HFFc6 (cell line): ENCODE measurements at regions not wholly inside any gene's neighbourhood (a gene's known extent, or its start where the extent isn't known, plus 50 kb on each side); places are given as distances from the start of the nearest gene placed in this dataset.

ENCODE experiments used
- DNase-seq: peaks from one replicate; pipeline ENCODE4 v3.0.0-alpha.2; 2018
- H3K27ac Mint-ChIP-seq: 2 replicates; pipeline ENCODE4 v1.8.0; 2020; ENCODE audit warnings: mild to moderate bottlenecking, mixed read lengths
- H3K27me3 Mint-ChIP-seq: 2 replicates; pipeline ENCODE4 v1.8.0; 2021; ENCODE audit warnings: mild to moderate bottlenecking, moderate library complexity, mixed read lengths; ENCODE audit not compliant: insufficient read depth
- H3K36me3 Mint-ChIP-seq: 2 replicates; pipeline ENCODE4 v1.8.0; 2021; ENCODE audit warnings: low read depth, mixed read lengths
- H3K4me1 Mint-ChIP-seq: 2 replicates; pipeline ENCODE4 v1.8.0; 2020; ENCODE audit warnings: low read depth, mixed read lengths
- H3K4me3 Mint-ChIP-seq: 2 replicates; pipeline ENCODE4 v1.8.0; 2020; ENCODE audit warnings: mild to moderate bottlenecking, moderate library complexity, mixed read lengths
- H3K9me3 Mint-ChIP-seq: 2 replicates; pipeline ENCODE4 v1.8.0; 2020; ENCODE audit warnings: mild to moderate bottlenecking, mixed read lengths
- TF ChIP-seq, protein P1 (sequence below): fragments of 200-600 bp; sonication (generic); IDR thresholded peaks from 2 replicates; pipeline ENCODE4 v1.5.0; 2021; ENCODE audit warnings: antibody characterized with exemption, mild to moderate bottlenecking

DNA sequence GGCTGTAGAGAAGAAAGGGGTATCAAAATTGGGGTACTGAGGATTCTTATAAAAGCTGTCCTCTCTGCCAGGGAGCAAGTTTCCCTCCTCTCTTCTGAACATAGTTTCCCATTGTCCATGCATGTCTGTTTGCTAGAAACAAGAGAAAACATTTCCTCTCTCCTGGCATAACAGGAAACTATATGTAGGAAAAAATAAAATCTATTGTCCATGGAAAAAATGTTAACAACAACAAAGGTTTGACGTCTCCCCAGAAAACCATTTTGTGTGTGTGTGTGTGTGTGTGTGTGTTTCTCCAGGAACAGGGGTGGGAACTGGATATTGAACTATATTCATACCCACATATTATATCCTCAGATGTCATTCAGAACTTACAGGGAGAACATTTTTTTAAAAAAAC, 107.2 kb downstream of the GASK1B start:
- Mint-ChIP-seq H3K4me1 (peaks cover 17% of the 10 kb centered on the region), H3K27ac (no peak overlapping the region), H3K36me3 (no peaks in the 10 kb centered on the region), H3K4me3 (no peak overlapping the region), H3K9me3 (no peaks in the 10 kb centered on the region), H3K27me3 (no peaks in the 10 kb centered on the region)
- DNase-seq = no peak
- TF ChIP-seq, protein P1, sequence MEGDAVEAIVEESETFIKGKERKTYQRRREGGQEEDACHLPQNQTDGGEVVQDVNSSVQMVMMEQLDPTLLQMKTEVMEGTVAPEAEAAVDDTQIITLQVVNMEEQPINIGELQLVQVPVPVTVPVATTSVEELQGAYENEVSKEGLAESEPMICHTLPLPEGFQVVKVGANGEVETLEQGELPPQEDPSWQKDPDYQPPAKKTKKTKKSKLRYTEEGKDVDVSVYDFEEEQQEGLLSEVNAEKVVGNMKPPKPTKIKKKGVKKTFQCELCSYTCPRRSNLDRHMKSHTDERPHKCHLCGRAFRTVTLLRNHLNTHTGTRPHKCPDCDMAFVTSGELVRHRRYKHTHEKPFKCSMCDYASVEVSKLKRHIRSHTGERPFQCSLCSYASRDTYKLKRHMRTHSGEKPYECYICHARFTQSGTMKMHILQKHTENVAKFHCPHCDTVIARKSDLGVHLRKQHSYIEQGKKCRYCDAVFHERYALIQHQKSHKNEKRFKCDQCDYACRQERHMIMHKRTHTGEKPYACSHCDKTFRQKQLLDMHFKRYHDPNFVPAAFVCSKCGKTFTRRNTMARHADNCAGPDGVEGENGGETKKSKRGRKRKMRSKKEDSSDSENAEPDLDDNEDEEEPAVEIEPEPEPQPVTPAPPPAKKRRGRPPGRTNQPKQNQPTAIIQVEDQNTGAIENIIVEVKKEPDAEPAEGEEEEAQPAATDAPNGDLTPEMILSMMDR = no peak

DNA sequence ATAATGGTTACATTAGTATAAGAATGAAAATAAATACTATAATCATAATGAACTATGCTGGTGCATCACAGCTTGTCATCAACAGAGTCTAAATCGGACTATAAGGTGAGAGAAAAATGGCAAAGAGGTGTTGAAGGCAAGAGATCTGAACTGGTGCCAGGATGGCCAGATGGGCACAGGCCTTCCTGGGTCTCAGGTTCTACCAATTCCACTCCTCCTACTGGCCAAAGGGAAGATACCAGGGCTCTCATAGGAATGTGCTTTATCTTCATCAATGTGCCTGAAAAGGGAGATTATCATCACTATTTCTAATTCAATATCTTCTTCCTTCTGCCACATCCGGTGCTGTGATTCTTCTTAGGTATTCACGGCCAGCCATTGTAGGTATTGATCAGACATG, 107.6 kb downstream of the GASK1B start:
- no peak for DNase-seq
- Mint-ChIP-seq H3K27me3 (no peaks in the 10 kb centered on the region), H3K36me3 (no peaks in the 10 kb centered on the region), H3K4me1 (peaks cover 17% of the 10 kb centered on the region), H3K27ac (no peak overlapping the region), H3K4me3 (no peak overlapping the region), H3K9me3 (no peaks in the 10 kb centered on the region)
- TF ChIP-seq, protein P1 = peak; percentile 34

DNA sequence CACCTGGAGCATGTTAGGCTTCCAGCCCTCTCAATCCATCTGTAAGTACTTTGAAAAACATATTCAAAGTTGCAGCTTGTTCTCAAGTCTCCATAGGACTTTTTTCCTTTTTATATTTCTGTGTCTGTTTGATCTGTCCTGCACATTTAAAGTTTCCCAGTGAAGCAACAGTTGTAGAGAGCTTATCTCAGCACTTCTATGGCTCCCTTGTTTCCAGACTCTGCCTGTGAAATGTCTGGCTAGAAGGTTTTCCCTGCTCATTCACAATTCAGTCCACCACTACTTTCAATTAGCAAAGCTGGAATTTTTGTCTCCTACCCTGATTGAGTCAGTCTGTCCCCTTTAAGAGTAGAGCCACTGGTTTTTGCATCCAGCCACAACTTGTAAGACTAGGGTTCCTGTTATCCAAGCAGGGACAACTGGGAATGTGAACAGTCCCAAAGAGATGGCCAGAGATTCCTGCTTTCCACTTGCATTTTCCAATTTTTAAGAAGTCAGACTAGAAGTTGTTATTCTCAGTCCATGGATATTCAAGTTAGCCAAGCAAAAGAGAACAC, 116.1 kb downstream of the GASK1B start:
- Mint-ChIP-seq H3K27me3 (peaks cover 2% of the 10 kb centered on the region; the same call in 1 of the 2 replicates), H3K9me3 (no peaks in the 10 kb centered on the region), H3K27ac (no peak overlapping the region), H3K36me3 (no peaks in the 10 kb centered on the region), H3K4me1 (peaks cover 5% of the 10 kb centered on the region), H3K4me3 (no peak overlapping the region)
- TF ChIP-seq, protein P1 = no peak
- DNase-seq = no peak

DNA sequence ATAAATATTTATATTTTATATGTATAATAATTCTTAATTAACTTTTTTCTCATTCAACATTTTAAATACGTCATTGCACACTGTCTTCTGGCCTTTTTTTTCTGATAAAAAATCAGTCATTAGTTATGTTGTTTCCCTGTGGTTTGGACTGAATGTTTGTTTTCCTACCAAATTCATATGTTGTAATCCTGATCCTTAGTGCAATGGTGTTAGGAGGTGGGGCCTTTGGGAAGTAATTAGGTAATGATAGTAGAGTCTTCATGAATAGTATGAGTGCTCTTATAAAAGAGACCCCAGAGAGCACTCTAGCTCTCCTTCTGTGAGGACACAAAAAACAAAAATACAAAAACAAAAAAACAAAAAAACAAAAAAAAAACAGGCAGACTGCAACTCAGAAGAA, 117.2 kb downstream of the GASK1B start:
- Mint-ChIP-seq H3K9me3 (no peaks in the 10 kb centered on the region), H3K27me3 (peaks cover 2% of the 10 kb centered on the region; the same call in 1 of the 2 replicates), H3K27ac (no peak overlapping the region), H3K4me3 (no peak overlapping the region), H3K4me1 (peaks cover 16% of the 10 kb centered on the region), H3K36me3 (no peaks in the 10 kb centered on the region)
- TF ChIP-seq, protein P1 = no peak
- DNase-seq = no peak

DNA sequence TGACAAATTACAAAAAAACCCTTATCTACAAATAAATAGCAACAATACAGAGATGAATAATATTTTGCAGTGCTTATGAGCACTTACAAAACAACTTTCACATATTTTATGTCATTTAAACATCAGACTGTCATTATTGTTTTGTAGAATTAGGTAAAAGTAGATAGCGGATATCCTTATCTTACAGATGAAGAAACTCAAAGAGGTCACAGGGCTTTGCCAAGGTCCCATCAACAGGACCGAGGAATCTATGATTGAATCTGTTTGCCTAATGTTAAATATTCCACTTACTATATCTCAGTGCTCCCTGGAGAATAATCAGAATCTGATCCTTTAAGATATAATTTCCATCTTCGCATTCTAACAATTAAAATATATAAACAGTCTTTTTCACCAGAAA, 119.0 kb downstream of the GASK1B start:
- no peak overlapping the region for H3K27ac Mint-ChIP-seq
- H3K9me3 Mint-ChIP-seq = no peaks in the 10 kb centered on the region
- H3K36me3 Mint-ChIP-seq = no peaks in the 10 kb centered on the region
- H3K4me3 Mint-ChIP-seq = no peak overlapping the region
- no peaks in the 10 kb centered on the region; the same call in 1 of the 2 replicates for H3K27me3 Mint-ChIP-seq
- H3K4me1 Mint-ChIP-seq = peaks cover 18% of the 10 kb centered on the region
- DNase-seq = no peak
- TF ChIP-seq, protein P1 = no peak

DNA sequence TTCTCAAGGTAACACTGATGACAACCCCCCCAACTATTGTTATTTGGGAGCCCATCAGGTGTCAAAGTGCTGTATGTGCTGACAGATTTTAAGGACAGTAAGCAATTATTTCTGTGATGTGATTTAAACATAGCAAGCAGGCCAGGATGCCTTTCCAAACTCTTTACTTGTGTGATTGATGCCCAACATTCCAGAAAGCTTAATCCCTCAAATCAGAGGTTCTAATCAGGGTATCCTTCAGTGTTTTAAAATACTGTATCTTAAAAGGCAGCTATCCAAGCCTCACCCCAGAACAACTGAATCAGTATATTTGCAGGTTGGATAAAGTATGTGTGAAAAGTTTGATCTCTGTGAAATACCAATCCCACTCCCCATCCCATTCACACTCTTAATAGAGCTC, 119.7 kb downstream of the GASK1B start:
- TF ChIP-seq, protein P1 = no peak
- Mint-ChIP-seq H3K4me1 (peaks cover 24% of the 10 kb centered on the region), H3K36me3 (no peaks in the 10 kb centered on the region), H3K4me3 (no peak overlapping the region), H3K27me3 (no peaks in the 10 kb centered on the region; the same call in 1 of the 2 replicates), H3K9me3 (no peaks in the 10 kb centered on the region), H3K27ac (no peak overlapping the region)
- no peak for DNase-seq
